B cell (primary cell): ENCODE measurements at regions not wholly inside any gene's neighbourhood (a gene's known extent, or its start where the extent isn't known, plus 50 kb on each side); places are given as distances from the start of the nearest gene placed in this dataset.
"Not testable (repeated sequence)": the region's sequence is repeated elsewhere in the genome, so short reads cannot be mapped to it uniquely, and the experiment has no call there.

Experiments used
- ATAC-seq: fragments of 200-7000 bp; cut with Tn5 transposase; one replicate; pipeline ENCODE4 v1.10.0; 2021; ENCODE audit warnings: low read depth, mild to moderate bottlenecking, moderate number of reproducible peaks, moderate library complexity
- CTCF ChIA-PET: fragments of 350-600 bp; sonication (Branson Sonifier 250); formaldehyde crosslinking; loops from one replicate; lab custom pipeline; 2021; ENCODE audit warnings: antibody characterized with exemption, inconsistent platforms; lab: Charles Lee
- POLR2A ChIA-PET: fragments of 350-600 bp; sonication (Branson Sonifier 250); formaldehyde crosslinking; loops from one replicate; lab custom pipeline; 2021; ENCODE audit warnings: antibody characterized with exemption; lab: Charles Lee
- DNase-seq: peaks from one replicate; pipeline ENCODE4 v3.0.0; 2013
- H2AFZ ChIP-seq: 2 replicates; pipeline ENCODE4 v1.6.1; 2012; ENCODE audit warnings: mild to moderate bottlenecking, low read depth, low read length; ENCODE audit not compliant: insufficient read depth, poor library complexity, severe bottlenecking
- H3K27ac ChIP-seq, 2 donors: 1 replicate in 1 of 2; 2 replicates in 1 of 2; pipeline ENCODE4 v1.5.1; 2012 to 2013; ENCODE audit warnings: low read length in 2 of 2, mild to moderate bottlenecking in 2 of 2, moderate library complexity in 1 of 2
- H3K27me3 ChIP-seq, 4 experiments: fragments of 200-600 bp in 1 of 4; sonication (generic) in 1 of 4; replicated peaks in 1 of 4; 1 replicate in 2 of 4; 2 replicates in 2 of 4; pipeline versions ENCODE4 v1.6.1 to v1.7.0; 2013 to 2016; ENCODE audit warnings: low read length in 3 of 4, mild to moderate bottlenecking in 2 of 4, mixed read lengths in 1 of 4, moderate library complexity in 1 of 4; ENCODE audit not compliant: insufficient read depth in 4 of 4, control insufficient read depth in 3 of 4; ENCODE audit errors: control extremely low read depth in 1 of 4
- H3K36me3 ChIP-seq, 2 experiments: replicated peaks in 1 of 2; 1 replicate in 1 of 2; 2 replicates in 1 of 2; pipeline versions ENCODE4 v1.6.1 to v1.7.1; 2013; ENCODE audit warnings: low read length in 1 of 2; ENCODE audit not compliant: insufficient read depth in 2 of 2, control insufficient read depth in 1 of 2; ENCODE audit errors: control extremely low read depth in 1 of 2, extremely low read depth in 1 of 2
- H3K4me1 ChIP-seq, 2 donors: fragments of 200-600 bp in 1 of 2; sonication (generic) in 1 of 2; 1 replicate in 1 of 2; 2 replicates in 1 of 2; pipeline versions ENCODE4 v1.5.1 to v1.6.1; 2013 to 2017; ENCODE audit warnings: low read length in 2 of 2; ENCODE audit not compliant: control insufficient read depth in 2 of 2, insufficient read depth in 2 of 2
- H3K4me2 ChIP-seq: replicated peaks from 2 replicates; pipeline ENCODE3; 2012; ENCODE audit warnings: mild to moderate bottlenecking, low read depth, low read length; ENCODE audit not compliant: poor library complexity, severe bottlenecking
- H3K4me3 ChIP-seq, 5 experiments: fragments of 200-600 bp in 1 of 5; sonication (generic) in 1 of 5; 1 replicate in 3 of 5; 2 replicates in 2 of 5; pipeline versions ENCODE4 v1.5.1 to v1.7.0; 2011 to 2016; ENCODE audit warnings: low read length in 4 of 5, mild to moderate bottlenecking in 4 of 5, low read depth in 2 of 5, control low read depth in 1 of 5, moderate library complexity in 1 of 5; ENCODE audit not compliant: insufficient read depth in 1 of 5; ENCODE audit errors: control extremely low read depth in 1 of 5, extremely low read depth in 1 of 5
- H3K79me2 ChIP-seq: fragments of 200-600 bp; sonication (generic); one replicate; pipeline ENCODE4 v1.6.0; 2016; ENCODE audit warnings: low read length; ENCODE audit not compliant: control insufficient read depth, insufficient read depth
- H3K9ac ChIP-seq: fragments of 200-600 bp; sonication (generic); 2 replicates; pipeline ENCODE4 v1.6.1; 2017; ENCODE audit warnings: mild to moderate bottlenecking, low read length, moderate library complexity
- H3K9me3 ChIP-seq, 3 donors: one replicate each; pipeline versions ENCODE4 v1.6.1 to v1.7.1; 2013; ENCODE audit warnings: low read length in 2 of 3; ENCODE audit not compliant: control insufficient read depth in 2 of 3, insufficient read depth in 1 of 3; ENCODE audit errors: control extremely low read depth in 1 of 3
- H4K20me1 ChIP-seq: 2 replicates; pipeline ENCODE4 v1.6.0; 2012; ENCODE audit warnings: mild to moderate bottlenecking, low read length; ENCODE audit not compliant: insufficient read depth, control insufficient read depth, poor library complexity, severe bottlenecking
- H3K27ac Mint-ChIP-seq: one replicate; pipeline ENCODE4 v1.8.0; 2021; ENCODE audit warnings: mixed read lengths
- H3K27me3 Mint-ChIP-seq: one replicate; pipeline ENCODE4 v1.8.0; 2021; ENCODE audit warnings: mixed read lengths
- H3K4me1 Mint-ChIP-seq: one replicate; pipeline ENCODE4 v1.8.0; 2021; ENCODE audit warnings: mixed read lengths
- H3K4me3 Mint-ChIP-seq: one replicate; pipeline ENCODE4 v1.8.0; 2021; ENCODE audit warnings: mixed read lengths
- H3K9me3 Mint-ChIP-seq: one replicate; pipeline ENCODE4 v1.8.0; 2022; ENCODE audit warnings: mixed read lengths; ENCODE audit not compliant: insufficient read depth
- EZH2 ChIP-seq: IDR thresholded peaks from 2 replicates; pipeline ENCODE4 v1.6.1; 2012; ENCODE audit warnings: borderline replicate concordance, low read depth, mild to moderate bottlenecking, moderate library complexity, low read length; ENCODE audit not compliant: insufficient read depth, poor library complexity, severe bottlenecking
- WGBS: methylation state at CpG from one replicate; pipeline ENCODE4 v1.1.5; 2013; ENCODE audit warnings: missing lambda C conversion rate; ENCODE audit not compliant: insufficient coverage; 5-methylcytosine and 5-hydroxymethylcytosine counted together
- intact Hi-C: fragments of 100-400 bp; cut with micrococcal nuclease; formaldehyde crosslinking; loops from one replicate; pipeline ENCODE4 v1.10.0; 2022
- TF ChIP-seq, protein P1 (sequence below): fragments of 200-600 bp; IDR thresholded peaks from one replicate; pipeline ENCODE4 v1.8.0; 2022; ENCODE audit warnings: antibody characterized with exemption, mild to moderate bottlenecking

DNA sequence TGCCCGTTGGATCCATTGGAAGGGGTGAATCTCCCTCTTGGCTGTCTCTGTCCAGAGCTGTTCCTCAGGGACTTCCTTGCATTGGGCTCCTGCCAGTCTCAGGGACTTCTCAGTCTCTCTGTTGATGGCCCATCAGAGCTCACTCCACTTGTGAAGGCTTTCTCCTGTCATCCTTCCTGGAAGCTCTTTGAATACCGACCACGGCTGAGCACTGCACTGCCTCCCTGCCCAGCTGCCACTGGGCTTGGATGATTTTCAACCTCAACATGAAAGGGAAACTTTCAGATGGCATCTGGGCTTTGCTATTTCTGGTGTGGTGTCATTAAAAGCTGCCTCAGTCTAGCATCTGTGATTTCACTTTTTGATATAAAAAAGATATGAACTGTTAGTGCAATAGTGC is 66.1 kb upstream of the ANKRD10 start:
- TF ChIP-seq, protein P1, sequence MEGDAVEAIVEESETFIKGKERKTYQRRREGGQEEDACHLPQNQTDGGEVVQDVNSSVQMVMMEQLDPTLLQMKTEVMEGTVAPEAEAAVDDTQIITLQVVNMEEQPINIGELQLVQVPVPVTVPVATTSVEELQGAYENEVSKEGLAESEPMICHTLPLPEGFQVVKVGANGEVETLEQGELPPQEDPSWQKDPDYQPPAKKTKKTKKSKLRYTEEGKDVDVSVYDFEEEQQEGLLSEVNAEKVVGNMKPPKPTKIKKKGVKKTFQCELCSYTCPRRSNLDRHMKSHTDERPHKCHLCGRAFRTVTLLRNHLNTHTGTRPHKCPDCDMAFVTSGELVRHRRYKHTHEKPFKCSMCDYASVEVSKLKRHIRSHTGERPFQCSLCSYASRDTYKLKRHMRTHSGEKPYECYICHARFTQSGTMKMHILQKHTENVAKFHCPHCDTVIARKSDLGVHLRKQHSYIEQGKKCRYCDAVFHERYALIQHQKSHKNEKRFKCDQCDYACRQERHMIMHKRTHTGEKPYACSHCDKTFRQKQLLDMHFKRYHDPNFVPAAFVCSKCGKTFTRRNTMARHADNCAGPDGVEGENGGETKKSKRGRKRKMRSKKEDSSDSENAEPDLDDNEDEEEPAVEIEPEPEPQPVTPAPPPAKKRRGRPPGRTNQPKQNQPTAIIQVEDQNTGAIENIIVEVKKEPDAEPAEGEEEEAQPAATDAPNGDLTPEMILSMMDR = no peak
- TF ChIP-seq EZH2 = no peak
- no peak overlapping the region for H2AFZ ChIP-seq
- DNase-seq (no peak), ATAC-seq (no peak)
- no peak overlapping the region for H3K4me2 ChIP-seq
- no peak overlapping the region for H3K4me3 ChIP-seq
- CTCF ChIA-PET = no interaction called here
- no peaks in the 10 kb centered on the region for H4K20me1 ChIP-seq
- intact Hi-C loops = no loop called here
- no peak overlapping the region for H3K9ac ChIP-seq
- peaks cover 0 to 2% (median 0%) of the 10 kb centered on the region in 3 donors for H3K9me3 ChIP-seq
- no peaks in the 10 kb centered on the region for H3K36me3 ChIP-seq
- H3K4me3 Mint-ChIP-seq = no peak overlapping the region
- no peaks in the 10 kb centered on the region for H3K4me1 ChIP-seq
- peaks cover 0 to 7% (median 7%) of the 10 kb centered on the region in 4 experiments for H3K27me3 ChIP-seq
- WGBS = 91% methylated on average over 3 of the region's 3 CpGs
- H3K27ac ChIP-seq = no peak overlapping the region
- no peaks in the 10 kb centered on the region for H3K79me2 ChIP-seq
- H3K27me3 Mint-ChIP-seq = peaks cover 54% of the 10 kb centered on the region
- H3K4me1 Mint-ChIP-seq = no peaks in the 10 kb centered on the region
- no peak overlapping the region for H3K27ac Mint-ChIP-seq
- POLR2A ChIA-PET = no interaction called here
- H3K9me3 Mint-ChIP-seq = peaks cover 5% of the 10 kb centered on the region

DNA sequence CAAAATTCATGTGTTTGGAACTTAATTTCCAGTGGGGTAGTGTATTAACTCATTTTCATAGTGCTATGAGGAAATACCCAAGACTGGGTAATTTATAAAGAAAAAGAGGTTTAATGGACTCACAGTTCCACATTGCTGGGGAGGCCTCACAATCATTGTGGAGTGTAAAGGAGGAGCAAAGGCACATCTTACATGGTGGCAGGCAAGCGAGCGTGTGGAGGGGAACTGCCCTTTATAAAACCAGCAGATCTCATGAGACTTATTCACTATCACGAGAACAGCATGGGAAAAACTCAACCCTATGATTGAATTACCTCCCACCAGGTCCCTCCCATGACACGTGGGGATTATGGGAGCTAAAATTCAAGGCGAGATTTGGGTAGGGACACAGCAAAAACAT is 64.3 kb upstream of the ANKRD10 start:
- CTCF ChIA-PET, H4K20me1 ChIP-seq, DNase-seq, H3K9me3 ChIP-seq, H3K27ac ChIP-seq, ATAC-seq, H3K4me1 ChIP-seq, H3K36me3 ChIP-seq, H3K4me2 ChIP-seq, H3K4me3 ChIP-seq, H3K9ac ChIP-seq, H3K27ac Mint-ChIP-seq, H3K27me3 ChIP-seq, H3K4me1 Mint-ChIP-seq, H3K9me3 Mint-ChIP-seq, H2AFZ ChIP-seq, H3K79me2 ChIP-seq, POLR2A ChIA-PET, intact Hi-C loops, H3K4me3 Mint-ChIP-seq: not testable (repeated sequence)
- 78% methylated on average over 1 of the region's 5 CpGs for whole genome bisulfite sequencing
- peaks cover 57% of the 10 kb centered on the region for H3K27me3 Mint-ChIP-seq
